Stimulated activated CD8-positive, alpha-beta memory T cell treated with anti-CD3 and anti-CD28 coated beads, Interleukin-12 subunit alpha, Interleukin-12 subunit beta, amount 100 ng/mL, for 1 hour (primary cell): ENCODE measurements at regions not wholly inside any gene's neighbourhood (a gene's known extent, or its start where the extent isn't known, plus 50 kb on each side); places are given as distances from the start of the nearest gene placed in this dataset.

Experiments
- DNase-seq: peaks from one replicate; pipeline ENCODE4 v3.0.0-alpha.2; 2020; ENCODE audit warnings: low read depth

- DNase-seq, result no peak
Measured at GRCh38 chr15:70262171-70262570, 164.5 kb upstream of the TLE3 start.

DNA sequence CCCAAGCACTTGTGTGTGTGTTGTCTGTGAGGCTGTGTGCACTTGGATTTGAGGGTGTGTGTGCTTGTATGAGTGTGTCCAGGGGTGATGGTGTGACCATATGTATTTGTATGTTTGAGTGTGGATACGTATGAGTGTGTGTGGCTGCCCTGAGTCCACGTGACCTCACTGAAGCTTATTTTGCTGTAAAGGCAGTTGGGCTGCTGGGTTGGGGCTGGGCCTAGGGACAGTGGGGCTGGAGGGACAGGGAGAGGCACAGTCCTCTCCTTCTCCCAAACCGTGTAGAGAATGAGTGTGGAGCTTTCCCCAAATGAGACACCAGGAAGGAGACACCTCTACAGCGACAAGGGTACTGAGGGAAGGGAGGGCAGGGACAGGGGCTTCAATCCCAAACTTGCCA is 163.4 kb upstream of the TLE3 start:
- DNase-seq, result no peak

- no peak for DNase-seq
Measured at GRCh38 chr15:70260580-70260979, 162.9 kb upstream of the TLE3 start.

- no peak for DNase-seq
Measured at GRCh38 chr15:70259640-70260508, 162.2 kb upstream of the TLE3 start.

- peak; percentile 24 for DNase-seq
Measured at GRCh38 chr15:70259028-70259424, 161.3 kb upstream of the TLE3 start.

DNA sequence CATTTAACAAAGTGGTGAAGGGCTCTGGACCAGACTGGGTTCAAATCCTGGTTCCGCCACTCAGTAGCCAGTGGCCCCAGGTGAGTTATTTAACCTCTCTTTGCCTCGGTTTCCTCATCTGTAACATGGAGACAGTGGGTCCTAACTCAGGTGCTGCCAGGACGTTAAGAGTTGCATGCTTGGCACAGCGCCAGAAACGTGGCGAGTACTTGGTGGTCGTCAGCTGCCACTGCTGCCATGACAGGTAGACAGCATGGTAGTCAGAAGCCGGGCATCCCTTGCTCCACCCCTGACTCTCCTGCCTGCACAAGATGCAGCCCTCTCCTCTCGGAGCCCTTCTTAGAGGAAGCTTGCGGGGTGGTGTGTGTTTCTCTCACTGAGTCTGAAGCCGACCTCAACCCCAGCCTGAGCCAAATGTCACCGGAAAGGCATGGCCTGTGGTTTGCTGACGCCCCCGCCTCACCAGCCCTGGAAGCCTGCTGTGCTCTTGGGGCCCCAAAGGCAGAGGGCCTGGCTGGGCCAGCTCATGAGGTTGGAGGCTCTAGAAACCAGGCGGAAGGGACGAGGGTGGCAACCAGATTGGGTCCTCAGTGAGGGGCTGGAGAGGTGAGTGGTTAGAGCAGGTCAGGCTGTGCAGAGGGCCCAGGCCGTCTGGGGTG is 160.8 kb upstream of the TLE3 start:
- DNase-seq, result peak; percentile 30

GRCh38 chr15:70257573-70258248 is 160.0 kb upstream of the TLE3 start:
- DNase-seq, result no peak

DNA sequence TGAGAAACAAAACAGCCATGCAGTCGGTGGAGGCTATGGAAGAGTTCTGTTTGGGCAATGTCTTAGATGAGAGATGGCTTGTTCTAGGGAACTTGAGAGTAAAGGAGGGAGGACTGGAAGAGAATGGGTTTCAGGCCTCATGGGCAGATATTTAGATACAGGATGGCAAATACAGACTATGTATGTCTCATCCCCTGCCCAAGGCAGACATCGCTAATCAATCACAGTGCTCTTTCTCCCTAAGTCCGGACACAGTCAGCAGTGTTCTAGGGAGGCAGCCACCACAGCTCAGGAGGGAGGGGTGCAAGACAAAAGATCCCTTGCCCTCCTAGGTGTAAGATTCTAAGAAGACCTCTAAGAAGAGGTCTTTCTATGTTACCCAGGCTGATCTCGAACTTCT is 159.3 kb upstream of the TLE3 start:
- no peak for DNase-seq

DNA sequence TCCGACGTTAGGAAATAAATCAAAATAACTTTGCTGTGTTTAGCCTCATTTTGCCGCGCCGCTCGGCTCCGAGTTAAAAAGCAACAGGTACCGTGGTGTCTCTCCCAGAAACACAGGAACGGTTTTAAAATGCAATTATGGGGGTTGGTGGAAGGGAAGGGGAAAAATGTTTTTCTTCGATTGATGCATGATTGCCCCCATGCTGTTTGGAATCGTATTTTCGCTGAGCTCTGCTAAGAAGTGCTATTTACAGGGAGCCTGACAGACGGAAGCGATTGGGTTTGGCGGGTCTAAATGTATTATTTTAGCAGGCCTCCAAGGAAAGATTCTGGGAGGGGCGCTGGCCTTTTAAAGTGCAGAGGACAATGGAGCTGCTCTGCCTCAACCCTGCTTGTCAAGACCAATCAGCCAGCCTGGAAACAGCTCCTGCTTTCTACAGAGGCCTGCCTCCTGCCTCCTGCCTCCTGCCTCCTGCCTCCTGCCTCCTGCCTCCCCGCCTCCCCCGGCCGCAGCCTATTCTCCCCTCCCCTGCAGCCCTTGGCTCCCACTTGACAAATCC is 156.7 kb upstream of the TLE3 start:
- DNase-seq, result no peak

GRCh38 chr15:70253461-70254156 is 155.9 kb upstream of the TLE3 start:
- DNase-seq, result no peak

- no peak for DNase-seq
Measured at GRCh38 chr15:70252951-70253320, 155.2 kb upstream of the TLE3 start.

GRCh38 chr15:70252056-70252950 is 154.6 kb upstream of the TLE3 start:
- no peak for DNase-seq

DNA sequence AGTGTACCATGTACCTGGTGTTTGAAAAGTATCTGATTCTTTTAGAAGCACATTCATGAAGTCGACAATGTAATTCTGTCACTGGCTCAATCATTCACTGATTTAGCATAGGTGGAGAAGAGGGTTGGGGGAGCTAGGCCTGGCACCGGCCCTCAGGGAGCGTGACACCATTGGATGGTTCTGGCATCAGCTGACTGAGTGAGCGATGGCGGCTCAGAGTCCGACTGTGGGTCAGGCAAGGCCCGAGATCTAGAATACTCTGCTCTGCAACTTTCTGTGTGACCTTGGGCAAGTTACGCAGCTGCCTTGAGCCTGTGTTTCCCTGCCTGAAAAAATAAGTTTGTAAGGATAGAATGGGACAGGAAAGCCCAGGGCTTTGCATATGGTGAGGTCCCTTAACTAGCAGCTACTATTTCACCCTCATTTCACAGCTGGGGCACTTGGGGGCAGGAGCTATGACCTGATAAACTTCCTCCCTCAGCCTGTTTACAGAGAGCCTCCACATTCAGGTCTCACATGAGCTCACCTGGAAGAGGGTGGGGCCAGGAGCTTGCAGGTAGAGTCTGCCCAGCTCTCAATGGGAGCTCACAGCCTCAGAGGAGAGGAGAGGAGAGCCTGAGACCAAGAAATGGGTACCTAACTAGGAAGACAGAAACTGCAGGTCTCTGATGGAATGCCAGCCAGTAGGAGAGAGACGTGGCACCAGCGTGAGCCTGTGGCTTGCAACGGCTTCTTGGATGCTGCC is 153.7 kb upstream of the TLE3 start:
- no peak for DNase-seq

DNA sequence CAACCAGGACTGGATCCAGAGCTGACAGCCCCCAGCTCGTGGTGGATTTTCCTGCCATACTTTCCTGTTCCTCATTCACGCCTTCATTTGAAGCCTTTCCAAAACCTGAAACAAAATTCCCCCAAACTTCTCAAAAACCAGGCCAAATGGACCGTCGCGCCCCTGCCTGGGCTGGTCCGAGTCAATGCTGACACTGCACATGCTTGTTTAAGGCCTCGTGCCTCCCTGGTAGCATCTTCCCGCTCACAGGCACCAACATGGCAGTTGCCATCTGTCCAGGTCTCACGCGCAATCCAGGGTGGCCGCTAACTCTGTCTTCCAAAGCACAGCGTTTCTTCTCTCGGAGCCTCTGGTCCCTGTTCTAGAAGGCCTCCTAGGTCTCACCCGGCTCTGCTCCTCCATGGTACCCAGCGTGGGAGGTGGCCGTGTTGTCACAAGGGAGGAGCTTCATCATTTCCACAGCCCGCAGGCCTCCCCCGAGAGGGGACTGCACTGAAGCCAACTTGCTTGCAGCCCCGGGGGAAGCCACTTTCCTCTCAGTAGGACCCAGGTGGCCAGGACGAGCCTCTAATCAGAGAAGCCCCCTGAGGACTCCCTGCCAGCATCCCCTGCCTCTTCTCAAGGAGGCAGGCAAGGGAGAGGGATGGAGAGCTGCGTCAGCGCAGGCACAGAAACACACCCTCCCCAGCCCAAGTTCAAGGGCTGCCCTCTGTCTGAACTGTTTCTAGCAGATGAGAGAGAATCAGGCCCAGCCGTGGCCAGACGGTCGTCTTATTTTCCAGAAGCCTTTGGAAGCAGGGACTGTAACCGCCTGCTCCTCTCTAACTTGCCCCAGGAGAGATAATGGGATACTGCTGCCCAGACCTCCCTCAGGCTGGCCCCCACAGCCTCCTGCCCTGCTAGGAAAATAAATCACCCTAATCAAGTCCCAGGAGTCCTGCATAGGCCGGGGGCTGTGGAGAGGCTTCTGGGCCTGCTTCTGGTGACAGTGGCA is 152.8 kb upstream of the TLE3 start:
- DNase-seq, result no peak

DNA sequence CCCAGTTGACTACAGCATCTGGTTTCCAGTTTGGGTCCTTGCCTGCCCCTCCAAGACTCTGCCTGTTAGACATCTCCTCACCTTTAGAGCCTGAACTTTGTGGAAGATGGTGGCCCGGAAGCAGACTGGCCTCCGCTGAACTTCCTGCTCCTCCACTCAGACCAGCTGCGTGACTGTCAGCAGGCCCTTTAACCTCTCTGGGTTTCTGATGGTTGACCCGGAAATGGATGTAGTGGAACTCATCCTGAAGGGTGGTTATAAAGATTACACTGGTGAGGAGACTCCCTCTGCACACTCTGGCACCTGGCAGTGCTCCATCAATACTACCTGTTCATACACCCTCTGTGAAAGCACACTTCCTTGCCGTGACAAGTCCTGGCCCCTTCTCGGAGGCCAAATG is 151.9 kb upstream of the TLE3 start:
- DNase-seq, result no peak

DNA sequence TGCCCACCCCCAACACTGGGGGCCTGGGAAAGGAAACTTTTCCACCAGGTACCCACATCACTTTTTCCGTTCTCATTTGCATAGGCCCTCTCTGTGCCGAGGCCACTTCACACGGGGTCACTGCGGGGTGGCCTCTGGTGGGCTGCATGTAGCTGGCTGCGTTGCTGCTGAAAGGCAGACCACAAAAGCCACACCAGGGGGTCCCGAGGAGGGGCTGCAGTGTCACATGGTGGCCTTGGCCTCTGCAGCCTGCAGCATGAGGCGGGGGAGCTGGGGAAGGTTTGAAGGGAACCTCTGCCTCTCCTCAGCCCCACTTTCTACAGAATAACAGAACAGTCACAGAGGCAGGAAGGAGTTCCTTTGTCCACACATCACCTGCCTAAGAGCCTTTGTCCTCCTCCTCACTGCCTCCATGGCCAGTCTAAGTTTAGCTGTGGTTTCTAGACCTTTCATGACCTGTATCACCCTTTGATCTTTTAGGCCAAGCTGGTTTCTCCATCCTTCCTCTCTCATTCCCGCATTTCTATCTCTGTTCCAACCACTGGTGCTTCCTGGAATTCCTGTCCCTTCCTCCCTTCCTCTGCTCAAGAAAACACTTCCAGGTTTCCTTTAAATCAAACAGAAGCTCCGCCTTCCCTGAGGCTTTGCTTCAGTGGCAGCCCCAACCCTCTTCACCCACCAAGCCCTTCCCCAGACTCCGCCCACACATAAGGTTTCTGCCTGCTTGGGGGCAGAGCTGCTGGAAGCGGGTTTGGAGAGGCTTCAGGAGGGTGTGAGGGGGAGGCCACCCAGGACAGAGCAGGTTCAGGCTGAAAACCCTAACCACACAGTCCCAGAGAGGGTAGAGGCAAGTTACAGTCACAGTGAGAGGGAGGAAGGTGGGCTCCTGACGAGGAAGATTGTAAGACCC is 150.7 kb upstream of the TLE3 start:
- no peak for DNase-seq

GRCh38 chr15:70247281-70247680 is 149.6 kb upstream of the TLE3 start:
- DNase-seq, result no peak

DNA sequence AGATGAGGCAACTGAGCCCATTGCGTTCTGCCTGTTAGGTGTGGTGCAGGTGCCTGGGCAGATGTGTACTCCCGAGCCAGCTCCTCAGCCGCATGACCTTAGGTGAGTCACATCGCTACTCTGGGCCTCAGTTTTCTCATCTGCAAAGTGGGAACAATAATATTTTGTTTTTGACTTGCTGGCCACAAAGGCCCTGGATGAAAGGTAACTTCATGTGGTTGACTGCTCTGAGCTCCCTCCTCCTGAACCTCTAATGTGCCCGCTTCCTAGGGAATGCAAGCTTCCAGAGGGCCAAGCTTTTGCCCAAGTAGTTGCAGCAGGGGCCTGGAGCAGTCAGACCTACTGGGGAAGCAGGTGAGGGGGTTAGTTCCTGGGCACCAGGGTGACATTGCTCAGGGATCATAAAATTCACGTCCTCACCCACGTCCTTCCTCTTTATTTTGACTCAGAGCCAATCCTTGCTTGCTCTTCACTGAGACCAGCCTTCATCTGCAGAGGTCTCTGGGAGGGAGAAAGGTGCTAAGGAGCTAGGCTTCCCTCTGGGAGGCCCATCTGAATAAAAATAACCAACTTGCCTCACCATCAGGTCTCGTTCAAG is 149.0 kb upstream of the TLE3 start:
- no peak for DNase-seq
